A673 (cell line): ENCODE measurements at regions not wholly inside any gene's neighbourhood (a gene's known extent, or its start where the extent isn't known, plus 50 kb on each side); places are given as distances from the start of the nearest gene placed in this dataset.

Source experiments
- BruUV-seq: library from RNA; stranded (reverse); fragments of 400-500 nt; replicated peaks from 2 replicates; lab custom pipeline; 2021; lab: Mats Ljungman, UMichigan
- CTCF ChIA-PET: fragments of 300-600 bp; sonication (Branson Sonifier 250); formaldehyde crosslinking; loops from one replicate; lab custom pipeline; 2022; ENCODE audit warnings: antibody characterized with exemption; lab: Charles Lee
- POLR2A ChIA-PET: fragments of 300-600 bp; sonication (Branson Sonifier 250); formaldehyde crosslinking; loops from one replicate; lab custom pipeline; 2022; ENCODE audit warnings: antibody characterized with exemption; ENCODE audit not compliant: low non-redundant PET; lab: Charles Lee
- DNase-seq: peaks from one replicate; pipeline ENCODE4 v3.0.0-alpha.2; 2015; ENCODE audit warnings: low spot score
- H3K27ac ChIP-seq: fragments of 200-600 bp; sonication (generic); 2 replicates; pipeline ENCODE4 v1.5.1; 2016; ENCODE audit warnings: mixed run types, low read depth, mild to moderate bottlenecking, mixed read lengths, antibody characterized with exemption, low read length; ENCODE audit not compliant: poor library complexity, severe bottlenecking
- H3K27me3 ChIP-seq: fragments of 200-600 bp; sonication (generic); replicated peaks from 2 replicates; pipeline ENCODE4 v1.6.1; 2017; ENCODE audit warnings: mixed run types, low read depth, mild to moderate bottlenecking, mixed read lengths, antibody characterized with exemption, low read length; ENCODE audit not compliant: insufficient read depth, poor library complexity
- H3K36me3 ChIP-seq: fragments of 200-600 bp; sonication (generic); 2 replicates; pipeline ENCODE4 v1.6.1; 2016; ENCODE audit warnings: mixed run types, mild to moderate bottlenecking, mixed read lengths, antibody characterized with exemption, low read length; ENCODE audit not compliant: insufficient read depth, poor library complexity, severe bottlenecking
- H3K4me1 ChIP-seq: fragments of 200-600 bp; sonication (generic); 2 replicates; pipeline ENCODE4 v1.6.1; 2017; ENCODE audit warnings: mixed run types, mild to moderate bottlenecking, mixed read lengths, antibody characterized with exemption, low read length; ENCODE audit not compliant: insufficient read depth, poor library complexity, severe bottlenecking
- H3K4me3 ChIP-seq: fragments of 200-600 bp; sonication (generic); 2 replicates; pipeline ENCODE4 v1.5.1; 2016; ENCODE audit warnings: low read depth, mixed run types, mild to moderate bottlenecking, mixed read lengths, low read length; ENCODE audit not compliant: poor library complexity, severe bottlenecking
- H3K9me3 ChIP-seq: fragments of 200-600 bp; sonication (generic); 2 replicates; pipeline ENCODE4 v1.6.1; 2016; ENCODE audit warnings: mixed run types, low read depth, mild to moderate bottlenecking, mixed read lengths, antibody characterized with exemption, low read length; ENCODE audit not compliant: poor library complexity, severe bottlenecking
- CTCF ChIP-seq: fragments of 300-800, 200-600 bp; sonication (generic); conservative IDR thresholded peaks from 2 replicates; pipeline ENCODE4 v1.5.1; 2017; ENCODE audit warnings: low read depth, mild to moderate bottlenecking, antibody characterized with exemption, low read length, moderate library complexity, mixed read lengths
- EZH2 ChIP-seq: fragments of 200-600 bp; sonication (generic); IDR thresholded peaks from 2 replicates; pipeline ENCODE4 v1.6.1; 2017; ENCODE audit warnings: borderline replicate concordance, low read depth, mild to moderate bottlenecking, mixed read lengths, antibody characterized with exemption, low read length; ENCODE audit not compliant: poor library complexity, severe bottlenecking
- intact Hi-C: fragments of 100-400 bp; cut with micrococcal nuclease; formaldehyde crosslinking; loops from one replicate; pipeline ENCODE4 v1.10.0; 2022; ENCODE audit not compliant: unreplicated experiment

- POLR2A ChIA-PET = no interaction called here
- DNase-seq = no peak
- H3K4me3 ChIP-seq = no peak overlapping the region
- no peak overlapping the region for H3K27ac ChIP-seq
- no peaks in the 10 kb centered on the region for H3K27me3 ChIP-seq
- no peaks in the 10 kb centered on the region for H3K9me3 ChIP-seq
- H3K36me3 ChIP-seq = no peaks in the 10 kb centered on the region
- intact Hi-C loops = no loop called here
- H3K4me1 ChIP-seq = peaks cover 12% of the 10 kb centered on the region
- BruUV-seq = no TSS peak
- TF ChIP-seq CTCF (no peak), EZH2 (no peak)
- CTCF ChIA-PET = no interaction called here
These were observed 554.0 kb upstream of the NOX3 start for GRCh38 chr6:156009656-156010055.

- POLR2A ChIA-PET = no interaction called here
- intact Hi-C loops = no loop called here
- TF ChIP-seq CTCF (no peak), EZH2 (no peak)
- no peak overlapping the region for H3K27ac ChIP-seq
- CTCF ChIA-PET = no interaction called here
- H3K4me1 ChIP-seq = no peaks in the 10 kb centered on the region
- H3K36me3 ChIP-seq = no peaks in the 10 kb centered on the region
- no TSS peak for BruUV-seq
- no peak for DNase-seq
- no peaks in the 10 kb centered on the region for H3K9me3 ChIP-seq
- no peak overlapping the region for H3K4me3 ChIP-seq
- no peaks in the 10 kb centered on the region for H3K27me3 ChIP-seq
These were observed 549.2 kb upstream of the NOX3 start for GRCh38 chr6:156004796-156005195.

- TF ChIP-seq EZH2 = no peak
- TF ChIP-seq CTCF = no peak
- H3K4me3 ChIP-seq = no peak overlapping the region
- ChIA-PET POLR2A (no interaction called here), CTCF (no interaction called here)
- no peaks in the 10 kb centered on the region for H3K9me3 ChIP-seq
- H3K4me1 ChIP-seq = no peaks in the 10 kb centered on the region
- no peaks in the 10 kb centered on the region for H3K27me3 ChIP-seq
- BruUV-seq = no TSS peak
- no peak overlapping the region for H3K27ac ChIP-seq
- intact Hi-C loops = no loop called here
- DNase-seq = no peak
- no peaks in the 10 kb centered on the region for H3K36me3 ChIP-seq
These were observed 540.5 kb upstream of the NOX3 start for GRCh38 chr6:155996151-155996550.
